ENCODE measurements at regions not wholly inside any gene's neighbourhood (a gene's known extent, or its start where the extent isn't known, plus 50 kb on each side); places are given as distances from the start of the nearest gene placed in this dataset.

GRCh38 chr1:222877854-222878253 lies 63.0 kb downstream of the DISP1 start:
- TF ChIP-seq CTCF (IDR thresholded peaks at IDR 0.05) (no peak), POLR2A (IDR thresholded peaks at IDR 0.05) (no peak)

All from heart left ventricle (tissue), 13 donors.